ENCODE measurements at regions not wholly inside any gene's neighbourhood (a gene's known extent, or its start where the extent isn't known, plus 50 kb on each side); places are given as distances from the start of the nearest gene placed in this dataset.

GRCh38 chr14:42802346-42802745 is 1195.7 kb downstream of the LRFN5 start:
- no peak for DNase-seq (ENCODE audit: low read depth)

GRCh38 chr14:42792166-42792565 is 1185.5 kb downstream of the LRFN5 start:
- no peak for DNase-seq (ENCODE audit: low read depth)

DNA sequence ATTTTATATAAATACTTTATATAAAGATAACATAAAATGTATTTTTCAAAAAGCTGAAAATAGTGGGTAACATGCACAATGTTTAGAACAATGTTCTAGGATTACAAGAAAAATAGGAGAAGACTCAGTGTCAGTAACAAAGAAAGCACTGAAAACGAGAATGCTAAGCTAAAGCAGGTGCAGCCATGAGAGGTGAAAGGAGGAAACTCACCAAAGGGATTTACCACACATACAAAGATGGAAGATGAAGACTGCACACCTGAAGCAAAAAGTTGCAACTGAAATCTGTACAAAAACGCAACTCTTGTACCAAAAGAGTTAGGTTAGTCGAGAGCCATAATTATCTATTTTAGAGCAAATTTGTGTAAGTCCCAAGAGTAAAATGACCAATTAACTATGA is 1176.1 kb downstream of the LRFN5 start:
- no peak for DNase-seq (ENCODE audit: low read depth)

- no peak for DNase-seq (ENCODE audit: low read depth)
Measured at GRCh38 chr14:42778984-42779383, 1172.3 kb downstream of the LRFN5 start.

DNA sequence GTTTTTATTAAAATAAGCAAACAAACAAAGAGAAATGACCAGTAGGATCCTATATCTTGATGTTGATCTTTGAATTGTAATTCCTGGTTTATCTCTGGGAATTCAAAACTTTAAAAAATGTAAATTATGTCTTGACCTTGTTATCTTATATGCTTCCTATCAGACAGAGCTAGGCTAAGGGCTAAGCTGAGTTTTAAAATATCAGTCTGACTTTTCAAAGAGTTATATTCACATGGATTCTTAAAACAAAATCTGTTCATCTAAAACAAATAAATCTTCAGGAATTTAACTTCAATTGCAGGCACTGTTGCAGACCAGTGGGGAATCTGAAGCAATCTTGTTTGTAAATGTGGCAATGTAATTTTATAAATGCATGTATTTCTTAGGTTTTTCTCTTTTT is 1144.1 kb downstream of the LRFN5 start:
- DNase-seq (ENCODE audit: low read depth), result no peak

DNA sequence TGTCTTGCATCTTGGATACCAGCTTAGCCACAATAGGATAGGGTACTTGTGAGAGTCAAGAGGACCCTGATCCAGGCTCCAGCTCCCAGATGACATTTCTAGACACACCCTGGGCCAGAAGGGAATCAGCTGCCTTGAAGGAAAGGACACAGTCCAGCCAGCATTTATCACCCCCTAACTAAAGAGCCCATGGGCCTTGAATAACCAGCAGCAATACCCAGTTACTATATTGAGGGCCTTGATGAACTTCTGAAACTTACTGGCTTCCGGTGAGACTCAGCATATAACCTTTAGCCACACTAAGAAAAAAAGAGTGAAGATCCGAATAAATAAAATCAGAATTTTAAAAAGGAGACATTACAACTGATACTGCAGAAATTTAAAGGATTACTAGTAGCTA is 1135.4 kb downstream of the LRFN5 start:
- DNase-seq (ENCODE audit: low read depth), result no peak

DNA sequence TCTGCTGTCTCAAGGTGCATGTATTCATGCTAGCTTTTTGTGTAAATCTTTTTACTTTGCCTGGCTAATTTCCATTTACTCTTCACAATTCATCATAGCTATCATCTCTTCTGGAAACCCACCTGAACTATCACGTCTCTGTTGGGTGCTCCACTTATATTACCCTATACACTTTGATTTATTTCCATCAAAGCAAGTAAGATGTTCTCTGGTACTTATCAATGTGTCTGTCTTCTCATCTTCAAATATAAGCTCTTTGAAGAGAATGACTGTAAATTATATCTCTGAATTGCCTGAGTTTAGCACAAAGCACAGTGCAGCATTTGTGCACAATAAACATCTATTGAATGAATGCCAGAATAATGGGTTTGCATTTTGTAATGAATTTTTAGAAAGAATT is 1129.7 kb downstream of the LRFN5 start:
- DNase-seq (ENCODE audit: low read depth), result no peak

GRCh38 chr14:42734041-42734440 is 1127.4 kb downstream of the LRFN5 start:
- no peak for DNase-seq (ENCODE audit: low read depth)

DNA sequence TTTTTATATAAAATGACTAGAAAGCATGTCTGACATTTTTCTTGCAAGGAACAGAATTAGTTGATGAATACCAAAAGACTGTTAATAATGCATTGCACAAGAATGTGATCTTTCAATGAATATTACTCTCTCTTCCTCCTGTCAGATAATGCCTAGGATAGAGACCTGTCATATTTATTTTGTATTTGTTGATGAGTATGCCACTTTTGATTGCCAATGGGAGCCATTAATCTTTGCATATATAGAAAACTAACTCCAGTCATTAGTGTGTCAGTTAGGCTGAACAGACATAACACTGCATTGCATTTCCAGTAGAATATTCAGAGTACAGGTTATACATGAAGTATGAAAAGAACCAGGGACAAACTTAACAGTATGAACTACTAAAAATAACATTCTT is 1125.3 kb downstream of the LRFN5 start:
- DNase-seq (ENCODE audit: low read depth), result no peak

GRCh38 chr14:42731480-42731879 is 1124.8 kb downstream of the LRFN5 start:
- DNase-seq (ENCODE audit: low read depth), result no peak

DNA sequence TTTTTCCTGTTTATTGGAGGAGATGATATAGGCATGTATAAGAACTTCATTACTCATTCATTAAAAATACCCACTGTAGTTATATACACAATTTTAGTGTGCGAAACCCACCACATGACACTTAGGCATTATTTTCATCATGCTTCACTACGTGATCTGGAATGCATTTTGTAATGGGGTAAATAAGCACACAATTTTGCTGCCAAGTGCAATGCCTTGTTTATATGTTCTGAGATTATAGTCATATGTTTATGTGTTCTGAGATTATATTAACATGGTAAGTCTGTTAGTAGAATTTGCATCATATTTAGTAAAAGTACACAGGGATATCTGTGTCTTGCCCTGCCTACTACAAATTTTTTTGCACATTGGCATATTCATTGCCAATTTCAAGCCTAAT is 1123.0 kb downstream of the LRFN5 start:
- DNase-seq (ENCODE audit: low read depth), result no peak

DNA sequence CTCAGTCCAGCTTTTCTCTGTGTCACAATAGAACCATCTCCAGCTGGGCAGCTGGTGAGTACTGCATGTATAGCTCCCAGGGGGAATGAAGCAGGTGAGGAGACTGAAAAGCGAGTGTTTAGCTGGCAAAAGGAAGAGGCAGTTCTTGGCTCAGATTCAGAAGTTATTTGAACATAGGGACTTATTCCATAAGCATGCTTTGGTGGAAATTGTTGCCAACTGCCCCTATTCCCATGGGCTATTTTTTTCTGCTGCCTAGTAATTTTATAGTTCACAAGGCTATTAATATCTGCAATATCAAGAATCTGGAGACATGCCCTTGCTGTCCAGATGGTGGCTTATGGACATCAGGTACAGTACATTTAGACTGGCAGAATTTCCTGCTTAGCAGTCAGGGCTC is 1112.7 kb downstream of the LRFN5 start:
- no peak for DNase-seq (ENCODE audit: low read depth)

GRCh38 chr14:42715316-42715715 is 1108.6 kb downstream of the LRFN5 start:
- DNase-seq (ENCODE audit: low read depth), result no peak

DNA sequence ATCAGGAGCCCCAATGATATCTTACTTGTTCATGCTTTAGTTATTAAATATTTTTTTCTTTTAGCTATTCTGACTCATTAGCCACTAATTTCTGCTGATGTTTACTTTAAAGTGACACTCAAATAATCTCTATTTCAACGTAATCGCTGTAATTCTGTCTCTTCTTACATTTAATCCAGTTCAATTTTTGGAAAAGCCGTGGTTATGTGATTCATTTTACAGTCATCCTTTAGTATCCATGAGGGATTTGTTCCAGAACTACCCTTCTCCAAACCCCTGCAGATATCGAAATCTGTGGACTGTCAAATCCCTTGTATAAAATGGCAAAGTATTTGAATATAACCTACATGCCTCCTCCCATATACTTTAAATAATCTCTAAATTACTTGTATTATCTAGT is 1103.4 kb downstream of the LRFN5 start:
- DNase-seq (ENCODE audit: low read depth), result no peak

DNA sequence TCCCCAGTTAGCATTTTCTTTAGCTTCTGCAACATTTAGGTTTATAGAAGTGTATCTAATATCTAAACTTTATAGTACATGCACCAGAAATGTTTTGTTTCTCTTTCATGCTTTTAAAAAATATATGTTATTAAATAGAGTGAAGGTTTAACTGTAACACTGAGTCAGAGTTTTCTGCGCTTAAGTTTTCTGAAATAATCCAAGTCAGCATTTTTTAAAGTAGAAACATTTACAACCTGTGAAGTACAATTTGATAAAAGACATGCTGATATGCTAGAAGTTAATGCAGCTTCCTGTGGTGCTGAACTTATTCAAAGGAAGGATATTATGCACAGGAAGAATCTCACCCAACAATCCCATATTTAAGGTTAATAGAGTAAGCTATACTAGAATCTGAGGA is 1096.8 kb downstream of the LRFN5 start:
- no peak for DNase-seq (ENCODE audit: low read depth)

DNA sequence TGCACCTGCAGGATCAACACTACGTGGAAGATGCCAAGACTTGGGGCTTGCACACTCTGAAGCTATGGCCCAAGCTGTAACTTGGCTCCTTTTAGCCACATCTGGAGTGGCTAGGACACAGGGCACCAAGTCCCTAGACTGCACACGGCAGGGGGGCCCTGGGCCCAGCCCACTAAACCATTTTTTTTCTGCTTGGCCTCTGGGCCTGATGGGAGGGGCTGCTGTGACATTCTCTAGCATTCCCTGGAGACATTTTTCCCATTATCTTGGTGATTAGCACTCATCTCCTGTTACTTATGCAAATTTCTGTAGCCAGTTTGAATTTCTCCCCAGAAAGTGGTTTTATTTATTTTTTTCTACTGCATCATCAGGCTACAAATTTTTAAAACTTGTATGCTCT is 1080.7 kb downstream of the LRFN5 start:
- DNase-seq (ENCODE audit: low read depth), result no peak

- no peak for DNase-seq (ENCODE audit: low read depth)
Measured at GRCh38 chr14:42683707-42684106, 1077.0 kb downstream of the LRFN5 start.

DNA sequence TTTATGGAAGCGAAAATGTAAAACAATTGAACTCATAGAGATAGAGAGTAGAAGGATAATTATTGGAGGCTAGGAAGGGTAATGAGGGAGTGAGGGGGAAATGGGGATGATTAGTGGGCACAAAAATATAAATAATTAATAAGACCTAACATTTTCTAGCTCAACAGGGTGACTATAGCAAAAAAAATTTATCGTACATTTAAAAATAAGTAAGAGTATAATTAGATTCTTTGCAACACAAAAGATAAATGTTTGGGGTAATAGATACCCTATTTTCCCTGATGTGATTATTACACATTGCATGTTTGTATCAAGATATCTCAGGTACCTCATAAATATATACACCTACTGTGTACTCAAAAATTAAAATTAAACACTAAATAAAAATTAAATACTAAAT is 1070.0 kb downstream of the LRFN5 start:
- DNase-seq (ENCODE audit: low read depth), result no peak

- DNase-seq (ENCODE audit: low read depth), result no peak
Measured at GRCh38 chr14:42673963-42674362, 1067.3 kb downstream of the LRFN5 start.

- DNase-seq (ENCODE audit: low read depth), result no peak
Measured at GRCh38 chr14:42671636-42672035, 1065.0 kb downstream of the LRFN5 start.

- no peak for DNase-seq (ENCODE audit: low read depth)
Measured at GRCh38 chr14:42665083-42665482, 1058.4 kb downstream of the LRFN5 start.

DNA sequence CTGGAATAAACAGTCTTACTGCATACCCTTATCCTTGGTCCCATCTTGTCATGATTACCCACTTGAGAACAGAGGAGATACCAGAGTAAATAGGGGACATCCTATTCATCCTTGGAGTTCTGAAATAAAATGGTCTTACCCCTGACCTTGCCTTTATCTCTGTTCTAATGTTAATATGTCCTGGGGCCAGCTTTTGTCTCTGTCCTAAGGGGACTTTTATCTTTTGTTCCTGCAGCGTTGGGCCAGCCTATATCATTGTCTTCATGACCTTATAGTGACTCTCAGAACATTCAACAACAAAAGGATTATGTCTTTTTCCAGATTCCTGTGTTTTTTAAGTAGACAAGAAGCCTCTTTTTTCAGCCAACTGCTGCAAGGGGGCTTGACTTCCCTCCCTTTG is 1057.5 kb downstream of the LRFN5 start:
- DNase-seq (ENCODE audit: low read depth), result no peak

GRCh38 chr14:42654707-42655106 is 1048.0 kb downstream of the LRFN5 start:
- DNase-seq (ENCODE audit: low read depth), result no peak

DNA sequence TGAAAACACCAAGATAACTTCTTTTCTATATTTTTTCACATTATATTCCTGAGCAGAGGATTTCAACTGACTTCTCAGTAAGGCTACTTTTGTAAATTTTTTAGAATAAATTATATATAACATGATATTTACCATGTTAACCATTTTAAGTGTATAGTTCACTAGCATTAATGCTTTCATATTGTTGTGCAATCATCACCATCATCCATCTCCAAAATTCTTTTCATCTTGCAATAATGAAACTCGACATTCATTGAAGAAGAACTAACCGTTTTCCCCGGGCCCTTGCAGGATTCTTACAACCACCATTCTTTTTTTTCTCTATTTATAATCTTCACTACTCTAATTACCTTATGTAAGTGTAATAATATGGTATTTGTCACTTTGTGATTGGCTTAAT is 1036.1 kb downstream of the LRFN5 start:
- no peak for DNase-seq (ENCODE audit: low read depth)

- no peak for DNase-seq (ENCODE audit: low read depth)
Measured at GRCh38 chr14:42633504-42634095, 1026.9 kb downstream of the LRFN5 start.

Measured in forelimb muscle (tissue), 1 donor.